Liver (tissue), 8 donors: ENCODE measurements at regions not wholly inside any gene's neighbourhood (a gene's known extent, or its start where the extent isn't known, plus 50 kb on each side); places are given as distances from the start of the nearest gene placed in this dataset.
"Not testable (repeated sequence)": the region's sequence is repeated elsewhere in the genome, so short reads cannot be mapped to it uniquely, and the experiment has no call there.

ENCODE experiments used
- DNase-seq: peaks from one replicate; pipeline ENCODE4 v3.0.0-alpha.2; 2017; ENCODE audit warnings: low spot score
- H3K27ac ChIP-seq, 2 donors: one replicate each; pipeline ENCODE4 v1.7.0; 2013; ENCODE audit warnings: inconsistent platforms in 2 of 2, low read length in 2 of 2, control low read depth in 1 of 2, low read depth in 1 of 2, mild to moderate bottlenecking in 1 of 2
- H3K27me3 ChIP-seq, 4 donors: one replicate each; pipeline versions ENCODE4 v1.6.1 to v1.7.0; 2013; ENCODE audit warnings: low read length in 3 of 4, inconsistent platforms in 1 of 4, mild to moderate bottlenecking in 1 of 4, moderate library complexity in 1 of 4; ENCODE audit not compliant: control insufficient read depth in 4 of 4, insufficient read depth in 4 of 4
- H3K36me3 ChIP-seq, 4 donors: one replicate each; pipeline versions ENCODE4 v1.6.1 to v1.7.0; 2013; ENCODE audit warnings: low read length in 3 of 4, mild to moderate bottlenecking in 3 of 4, low read depth in 1 of 4, moderate library complexity in 1 of 4; ENCODE audit not compliant: control insufficient read depth in 4 of 4, insufficient read depth in 3 of 4
- H3K4me1 ChIP-seq, 4 donors: one replicate each; pipeline versions ENCODE4 v1.6.1 to v1.7.0; 2013; ENCODE audit warnings: low read length in 3 of 4, mild to moderate bottlenecking in 3 of 4, moderate library complexity in 1 of 4; ENCODE audit not compliant: control insufficient read depth in 4 of 4, insufficient read depth in 4 of 4
- H3K4me3 ChIP-seq, 3 donors: one replicate each; pipeline versions ENCODE4 v1.6.1 to v1.7.0; 2013; ENCODE audit warnings: low read length in 3 of 3, control low read depth in 1 of 3, low read depth in 1 of 3, mild to moderate bottlenecking in 1 of 3
- H3K9ac ChIP-seq, 2 donors: one replicate each; pipeline ENCODE4 v1.7.0; 2013; ENCODE audit warnings: low read length in 2 of 2, mild to moderate bottlenecking in 2 of 2, moderate library complexity in 2 of 2, control low read depth in 1 of 2, low read depth in 1 of 2
- H3K9me3 ChIP-seq, 4 donors: one replicate each; pipeline versions ENCODE4 v1.6.1 to v1.7.0; 2013; ENCODE audit warnings: low read length in 3 of 4; ENCODE audit not compliant: control insufficient read depth in 4 of 4
- ATF3 ChIP-seq: IDR thresholded peaks from 2 replicates; pipeline ENCODE4 v1.6.1; 2016; ENCODE audit warnings: antibody characterized with exemption
- CTCF ChIP-seq: fragments of 150-350 bp; IDR thresholded peaks from 2 replicates; pipeline ENCODE4 v1.5.1; 2017; ENCODE audit warnings: improper control_type of control experiment, low read depth, low read length; ENCODE audit not compliant: missing input control
- EGR1 ChIP-seq, 2 donors: IDR thresholded peaks; 2 replicates each; pipeline ENCODE4 v1.6.1; 2016 to 2018; ENCODE audit warnings: antibody characterized with exemption in 2 of 2, low read depth in 2 of 2
- FOXA1 ChIP-seq: IDR thresholded peaks from 2 replicates; pipeline ENCODE4 v1.6.1; 2016; ENCODE audit warnings: antibody characterized with exemption
- FOXA2 ChIP-seq: IDR thresholded peaks from 2 replicates; pipeline ENCODE4 v1.6.1; 2016; ENCODE audit warnings: antibody characterized with exemption
- GABPA ChIP-seq, 2 donors: IDR thresholded peaks in 1 of 2; conservative IDR thresholded peaks in 1 of 2; 2 replicates each; pipeline ENCODE4 v1.6.1; 2016; ENCODE audit warnings: antibody characterized with exemption in 2 of 2, mild to moderate bottlenecking in 1 of 2, moderate library complexity in 1 of 2
- HNF4A ChIP-seq, 2 donors: conservative IDR thresholded peaks; 2 replicates each; pipeline ENCODE4 v1.6.1; 2016; ENCODE audit warnings: antibody characterized with exemption in 2 of 2, mild to moderate bottlenecking in 2 of 2
- HNF4G ChIP-seq: IDR thresholded peaks from 2 replicates; pipeline ENCODE4 v1.6.1; 2016; ENCODE audit warnings: antibody characterized with exemption
- JUND ChIP-seq, 2 donors: IDR thresholded peaks; 2 replicates each; pipeline ENCODE4 v1.6.1; 2016; ENCODE audit warnings: antibody characterized with exemption in 2 of 2
- MAX ChIP-seq: IDR thresholded peaks from 2 replicates; pipeline ENCODE4 v1.6.1; 2016; ENCODE audit warnings: antibody characterized with exemption
- NR2F2 ChIP-seq: IDR thresholded peaks from 2 replicates; pipeline ENCODE4 v1.6.1; 2016; ENCODE audit warnings: antibody characterized with exemption
- RAD21 ChIP-seq, 2 donors: IDR thresholded peaks; 2 replicates each; pipeline ENCODE4 v1.6.1; 2016; ENCODE audit warnings: antibody characterized with exemption in 2 of 2, mild to moderate bottlenecking in 2 of 2
- REST ChIP-seq: IDR thresholded peaks from 2 replicates; pipeline ENCODE4 v1.6.1; 2016; ENCODE audit warnings: antibody characterized with exemption, mild to moderate bottlenecking
- RXRA ChIP-seq, 2 donors: IDR thresholded peaks; 2 replicates each; pipeline ENCODE4 v1.6.1; 2017 to 2018; ENCODE audit warnings: antibody characterized with exemption in 2 of 2, mild to moderate bottlenecking in 1 of 2
- SP1 ChIP-seq: IDR thresholded peaks from 2 replicates; pipeline ENCODE4 v1.6.1; 2018; ENCODE audit warnings: antibody characterized with exemption, mild to moderate bottlenecking
- TAF1 ChIP-seq: conservative IDR thresholded peaks from 2 replicates; pipeline ENCODE4 v1.6.1; 2016; ENCODE audit warnings: antibody characterized with exemption, mild to moderate bottlenecking
- YY1 ChIP-seq: IDR thresholded peaks from 2 replicates; pipeline ENCODE4 v1.6.1; 2016; ENCODE audit warnings: antibody characterized with exemption, mild to moderate bottlenecking
- ZBTB33 ChIP-seq: IDR thresholded peaks from 2 replicates; pipeline ENCODE4 v1.6.1; 2016; ENCODE audit warnings: antibody characterized with exemption
- WGBS: extraction: QIAGEN DNeasy Blood & Tissue Kit; methylation state at CpG from one replicate; pipeline ENCODE4 v1.1.7; 2013; 5-methylcytosine and 5-hydroxymethylcytosine counted together
- donor health status: healthy.
- donor health status: healthy.
- donor health status: healthy.
- donor health status: healthy.
- donor health status: healthy.

- Histone ChIP-seq H3K9ac (no peak overlapping the region), H3K9me3 (peaks cover 0 to 2% (median 0%) of the 10 kb centered on the region in 4 donors), H3K4me3 (no peak overlapping the region), H3K4me1 (no peaks in the 10 kb centered on the region), H3K27me3 (no peaks in the 10 kb centered on the region), H3K36me3 (no peaks in the 10 kb centered on the region), H3K27ac (no peak overlapping the region)
- 73% methylated on average over 7 of the region's 7 CpGs for whole genome bisulfite sequencing
- TF ChIP-seq GABPA (IDR thresholded peaks at IDR 0.05 in 1 of 2, conservative IDR thresholded peaks at IDR 0.05 in 1 of 2) (no peak), SP1 (no peak), CTCF (no peak), RAD21 (IDR thresholded peaks at IDR 0.05) (no peak), RXRA (IDR thresholded peaks at IDR 0.05) (no peak), EGR1 (IDR thresholded peaks at IDR 0.05; ENCODE audit: low read depth in 2 of 2) (no peak), FOXA2 (no peak), FOXA1 (no peak), HNF4G (no peak), MAX (no peak)
- no peak for DNase-seq
These were observed 280.1 kb upstream of the PTER start for GRCh38 chr10:16156681-16157080.

GRCh38 chr10:16165067-16165466, 271.7 kb upstream of the PTER start:
- not testable (repeated sequence) for H3K9ac ChIP-seq, DNase-seq, H3K27me3 ChIP-seq, H3K4me3 ChIP-seq, H3K4me1 ChIP-seq, H3K27ac ChIP-seq, H3K9me3 ChIP-seq, H3K36me3 ChIP-seq
- 66% methylated on average over 3 of the region's 3 CpGs for WGBS

GRCh38 chr10:16182144-16182543, 254.7 kb upstream of the PTER start:
- Histone ChIP-seq H3K9me3 (no peaks in the 10 kb centered on the region), H3K27me3 (no peaks in the 10 kb centered on the region), H3K9ac (no peak overlapping the region), H3K27ac (no peak overlapping the region), H3K4me1 (no peaks in the 10 kb centered on the region), H3K36me3 (no peaks in the 10 kb centered on the region), H3K4me3 (no peak overlapping the region)
- DNase-seq, result no peak
- TF ChIP-seq RAD21 (IDR thresholded peaks at IDR 0.05), result no peak
- no peak for TF ChIP-seq TAF1
- no peak for TF ChIP-seq NR2F2
- TF ChIP-seq CTCF, result no peak
- TF ChIP-seq REST, result no peak
- TF ChIP-seq MAX, result no peak
- no peak for TF ChIP-seq HNF4G
- TF ChIP-seq SP1, result no peak
- TF ChIP-seq JUND (IDR thresholded peaks at IDR 0.05), result no peak
- TF ChIP-seq EGR1 (IDR thresholded peaks at IDR 0.05; ENCODE audit: low read depth in 2 of 2), result no peak
- TF ChIP-seq YY1, result no peak
- no peak for TF ChIP-seq ZBTB33
- no peak for TF ChIP-seq HNF4A (conservative IDR thresholded peaks at IDR 0.05)
- no peak for TF ChIP-seq FOXA1
- no peak for TF ChIP-seq RXRA (IDR thresholded peaks at IDR 0.05)
- no peak for TF ChIP-seq ATF3
- no peak for TF ChIP-seq FOXA2
- no peak for TF ChIP-seq GABPA (IDR thresholded peaks at IDR 0.05 in 1 of 2, conservative IDR thresholded peaks at IDR 0.05 in 1 of 2)
- WGBS, result 65% methylated on average over 6 of the region's 6 CpGs
